Right lobe of liver (tissue), 4 donors: ENCODE measurements at regions not wholly inside any gene's neighbourhood (a gene's known extent, or its start where the extent isn't known, plus 50 kb on each side); places are given as distances from the start of the nearest gene placed in this dataset.

Experiments used
- CTCF ChIP-seq, 4 donors: fragments of 200-600 bp in 3 of 4; fragments of 450-650 bp in 1 of 4; IDR thresholded peaks; one replicate each; pipeline versions ENCODE4 v1.5.1 to v1.8.0; 2016 to 2022; ENCODE audit warnings: antibody characterized with exemption in 4 of 4, mild to moderate bottlenecking in 2 of 4
- POLR2A ChIP-seq: fragments of 450-650 bp; IDR thresholded peaks from one replicate; pipeline ENCODE4 v1.6.1; 2017; ENCODE audit warnings: antibody characterized with exemption, mild to moderate bottlenecking
- donor health status: DM: no; HTN: no; CAD: no.
- donor health status: DM: no; HTN: no; CAD: no.
- donor health status: DM: no; HTN: yes; CAD: no.

GRCh38 chr3:95200384-95200783, 1137.5 kb downstream of the NSUN3 start:
- TF ChIP-seq CTCF (IDR thresholded peaks at IDR 0.05) (no peak), POLR2A (no peak)
